SKM-1 treated with dmso at 0.1 percent for 144 hours (cell line): ENCODE measurements at regions not wholly inside any gene's neighbourhood (a gene's known extent, or its start where the extent isn't known, plus 50 kb on each side); places are given as distances from the start of the nearest gene placed in this dataset.

ENCODE experiments used
- DNase-seq: peaks from one replicate; lab custom pipeline; 2025; ENCODE audit not compliant: unreplicated experiment; lab: John Stamatoyannopoulos, UW

- no peak for DNase-seq
Measured at GRCh38 chr3:23076437-23076836, 126.7 kb upstream of the UBE2E2 start.

- no peak for DNase-seq
Measured at GRCh38 chr3:23077126-23077525, 126.0 kb upstream of the UBE2E2 start.

GRCh38 chr3:23078735-23079134, 124.4 kb upstream of the UBE2E2 start:
- no peak for DNase-seq

- no peak for DNase-seq
Measured at GRCh38 chr3:23079976-23080375, 123.2 kb upstream of the UBE2E2 start.

- DNase-seq: no peak
Measured at GRCh38 chr3:23083701-23084100, 119.4 kb upstream of the UBE2E2 start.

GRCh38 chr3:23084367-23084766, 118.8 kb upstream of the UBE2E2 start:
- no peak for DNase-seq

GRCh38 chr3:23085261-23085660, 117.9 kb upstream of the UBE2E2 start:
- no peak for DNase-seq

GRCh38 chr3:23086331-23086730, 116.8 kb upstream of the UBE2E2 start:
- no peak for DNase-seq

- DNase-seq: no peak
Measured at GRCh38 chr3:23086831-23087230, 116.3 kb upstream of the UBE2E2 start.

- DNase-seq: no peak
Measured at GRCh38 chr3:23094412-23094811, 108.7 kb upstream of the UBE2E2 start.

- DNase-seq: no peak
Measured at GRCh38 chr3:23094890-23095462, 108.2 kb upstream of the UBE2E2 start.

- no peak for DNase-seq
Measured at GRCh38 chr3:23096041-23096440, 107.1 kb upstream of the UBE2E2 start.

GRCh38 chr3:23099021-23099420, 104.1 kb upstream of the UBE2E2 start:
- no peak for DNase-seq

- DNase-seq: no peak
Measured at GRCh38 chr3:23099677-23100076, 103.5 kb upstream of the UBE2E2 start.

GRCh38 chr3:23100106-23100505, 103.0 kb upstream of the UBE2E2 start:
- no peak for DNase-seq

GRCh38 chr3:23103764-23104163, 99.4 kb upstream of the UBE2E2 start:
- DNase-seq: no peak

GRCh38 chr3:23105048-23105447, 98.1 kb upstream of the UBE2E2 start:
- DNase-seq: no peak

- no peak for DNase-seq
Measured at GRCh38 chr3:23106666-23107065, 96.5 kb upstream of the UBE2E2 start.

- DNase-seq: no peak
Measured at GRCh38 chr3:23107221-23107620, 95.9 kb upstream of the UBE2E2 start.

GRCh38 chr3:23108451-23109057, 94.6 kb upstream of the UBE2E2 start:
- no peak for DNase-seq

- DNase-seq: no peak
Measured at GRCh38 chr3:23111286-23111685, 91.8 kb upstream of the UBE2E2 start.

GRCh38 chr3:23111797-23112196, 91.3 kb upstream of the UBE2E2 start:
- no peak for DNase-seq

GRCh38 chr3:23112491-23112890, 90.6 kb upstream of the UBE2E2 start:
- DNase-seq: peak; percentile 32
